DMS 273 treated with DMSO at 0.1 percent for 48 hours (cell line): ENCODE measurements at regions not wholly inside any gene's neighbourhood (a gene's known extent, or its start where the extent isn't known, plus 50 kb on each side); places are given as distances from the start of the nearest gene placed in this dataset.
"Not testable (repeated sequence)": the region's sequence is repeated elsewhere in the genome, so short reads cannot be mapped to it uniquely, and the experiment has no call there.

ENCODE experiments used
- DNase-seq: peaks from one replicate; lab custom pipeline; 2025; lab: John Stamatoyannopoulos, UW

DNA sequence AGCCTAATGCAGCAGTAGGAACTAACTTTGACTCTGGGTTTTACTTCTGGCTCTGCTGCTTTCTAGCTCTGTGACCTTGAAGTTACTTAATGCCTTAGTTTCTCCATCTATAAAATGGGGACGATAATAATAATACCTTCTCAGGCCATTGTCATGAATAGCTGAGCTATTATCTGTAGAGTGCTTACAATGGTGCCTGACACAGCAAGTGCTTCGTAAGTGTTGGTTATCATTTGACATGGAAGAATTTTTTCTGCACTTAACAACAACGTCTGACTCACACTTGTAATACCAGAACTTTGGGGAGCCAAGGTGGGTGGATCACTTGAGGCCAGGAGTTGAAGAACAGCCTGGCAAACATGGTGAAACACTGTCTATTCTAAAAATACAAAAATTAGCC, 140.5 kb downstream of the ARL4A start:
- no peak for DNase-seq

DNA sequence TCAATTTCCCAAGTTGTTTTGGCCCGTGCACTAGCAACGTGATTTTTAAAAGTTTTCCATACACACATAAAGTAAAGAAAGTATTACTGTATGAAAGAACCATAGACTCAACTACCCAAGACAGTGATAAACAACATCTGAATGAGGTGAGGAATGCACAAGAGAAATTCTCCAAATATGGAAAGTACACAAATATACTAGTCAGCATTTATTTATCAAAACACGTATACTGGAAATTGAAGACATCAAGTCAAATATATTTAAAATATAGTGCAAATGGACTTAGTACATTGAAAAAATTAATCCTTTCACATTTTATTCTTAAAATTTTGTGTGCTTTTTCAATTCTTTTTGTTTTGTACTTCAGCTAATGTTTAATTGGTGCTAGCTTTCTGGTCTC, 143.6 kb downstream of the ARL4A start:
- DNase-seq: no peak

DNA sequence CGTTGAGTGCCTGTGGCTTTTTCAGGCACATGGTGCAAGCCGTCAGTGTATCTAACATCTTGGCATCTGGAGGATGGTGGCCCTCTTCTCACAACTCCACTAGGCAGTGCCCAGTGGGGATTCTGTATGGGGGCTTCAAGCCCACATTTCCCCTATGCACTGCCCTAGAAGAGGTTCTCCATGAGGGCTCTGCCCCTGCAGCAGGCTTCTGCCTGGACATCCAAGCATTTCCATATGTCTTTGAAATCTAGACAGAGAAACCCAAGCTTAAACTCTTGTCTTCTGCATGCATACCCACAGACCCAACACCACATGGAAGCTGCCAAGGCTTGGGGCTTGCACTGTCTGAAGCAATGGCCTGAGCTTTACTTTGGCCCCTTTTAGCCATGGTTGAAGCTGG, 146.4 kb downstream of the ARL4A start:
- no peak for DNase-seq

DNA sequence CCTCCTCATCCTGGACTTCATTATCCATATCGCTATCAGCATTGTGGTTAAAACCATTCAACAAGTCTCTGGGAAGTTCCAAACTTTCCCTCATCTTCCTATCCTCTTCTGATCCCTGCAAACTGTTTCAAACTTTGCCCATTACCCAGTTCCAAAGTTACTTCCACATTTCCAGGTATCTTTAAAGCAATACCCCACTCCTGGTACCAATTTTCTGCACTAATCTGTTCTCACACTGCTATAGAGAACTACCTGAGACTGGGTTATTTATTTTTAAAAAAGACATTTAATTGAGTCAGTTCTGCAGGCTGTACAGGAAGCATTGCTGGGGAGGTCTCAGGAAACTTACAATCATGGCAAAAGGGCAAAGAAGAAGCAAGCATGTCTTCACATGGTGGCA, 147.3 kb downstream of the ARL4A start:
- DNase-seq: no peak

DNA sequence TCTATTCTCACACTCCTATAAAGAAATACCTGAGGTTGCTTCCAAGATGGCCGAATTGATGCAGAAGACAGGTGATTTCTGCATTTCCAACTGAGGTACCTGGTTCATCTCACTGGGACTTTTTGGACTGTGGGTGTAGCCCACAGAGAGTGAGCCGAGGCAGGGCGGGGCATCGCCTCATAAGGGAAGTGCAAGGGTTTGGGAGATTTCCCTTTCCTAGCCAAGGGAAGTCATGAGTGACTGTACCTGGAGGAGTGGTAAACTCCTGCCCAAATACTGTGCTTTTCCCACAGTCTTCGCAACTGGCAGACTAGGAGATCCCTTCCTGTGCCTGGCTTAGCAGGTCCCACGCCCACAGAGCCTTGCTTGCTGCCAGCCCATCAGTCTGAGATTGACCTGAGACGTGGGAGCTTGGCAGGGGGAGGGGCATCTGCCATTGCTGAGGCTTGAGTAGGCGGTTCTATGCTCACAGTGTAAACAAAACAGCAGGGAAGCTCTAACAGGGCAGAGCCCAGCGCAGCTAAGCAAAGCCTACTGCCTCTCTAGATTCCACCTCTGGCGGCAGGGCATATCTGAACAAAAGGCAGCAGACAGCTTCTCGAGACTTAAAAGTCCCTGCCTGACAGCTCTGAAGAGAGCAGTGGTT, 152.2 kb downstream of the ARL4A start:
- no peak for DNase-seq

DNA sequence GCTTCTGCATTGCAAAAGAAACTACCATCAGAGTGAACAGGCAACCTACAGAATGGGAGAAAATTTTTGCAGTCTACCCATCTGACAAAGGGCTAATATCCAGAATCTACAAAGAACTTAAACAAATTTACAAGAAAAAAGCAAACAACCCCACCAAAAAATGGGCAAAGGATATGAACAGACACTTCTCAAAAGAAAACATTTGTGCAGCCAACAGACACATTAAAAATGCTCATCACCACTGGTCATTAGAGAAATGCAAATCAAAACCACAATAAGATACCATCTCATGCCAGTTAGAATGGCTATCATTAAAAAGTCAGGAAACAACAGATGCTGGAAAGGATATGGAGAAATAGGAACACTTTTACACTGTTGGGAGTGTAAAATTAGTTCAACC, 157.3 kb downstream of the ARL4A start:
- DNase-seq: not testable (repeated sequence)

DNA sequence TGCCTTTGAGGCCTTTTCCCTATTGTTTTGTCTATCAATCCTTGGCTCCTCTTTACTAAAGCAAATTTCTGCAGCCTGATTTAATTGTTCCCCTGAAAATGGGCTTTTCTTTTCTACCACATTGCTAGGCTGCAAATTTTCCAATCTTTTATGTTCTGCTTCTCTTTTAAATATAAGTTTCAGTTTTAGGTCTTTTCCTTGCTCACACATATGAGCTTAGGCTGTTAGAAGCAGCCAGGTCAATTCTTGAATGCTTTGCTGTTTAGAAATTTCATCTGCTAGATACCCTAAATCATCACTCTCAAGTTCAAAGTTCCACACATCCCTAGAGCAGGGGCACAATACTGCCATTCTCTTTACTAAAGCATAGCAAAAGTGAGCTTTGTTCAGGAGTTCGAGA, 159.6 kb downstream of the ARL4A start:
- DNase-seq: no peak

DNA sequence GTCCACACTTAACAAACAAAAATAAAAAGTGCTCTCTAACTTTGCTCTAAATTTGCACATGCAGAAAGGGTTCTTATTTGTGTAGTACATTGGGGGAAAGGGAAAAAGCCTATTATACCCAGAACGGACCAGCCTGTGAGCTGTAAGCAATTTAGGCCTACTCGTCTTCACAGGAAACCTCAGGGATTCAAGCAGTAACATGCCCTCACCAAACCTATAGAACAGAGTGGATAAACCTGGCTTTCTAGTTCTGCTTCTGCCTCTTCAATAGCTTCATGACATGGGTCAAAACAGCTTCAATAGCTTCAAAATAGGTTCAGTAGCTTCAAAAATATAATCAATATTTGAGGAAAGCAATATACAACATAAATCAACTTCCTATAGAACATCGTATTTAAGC, 163.7 kb downstream of the ARL4A start:
- DNase-seq: no peak

DNA sequence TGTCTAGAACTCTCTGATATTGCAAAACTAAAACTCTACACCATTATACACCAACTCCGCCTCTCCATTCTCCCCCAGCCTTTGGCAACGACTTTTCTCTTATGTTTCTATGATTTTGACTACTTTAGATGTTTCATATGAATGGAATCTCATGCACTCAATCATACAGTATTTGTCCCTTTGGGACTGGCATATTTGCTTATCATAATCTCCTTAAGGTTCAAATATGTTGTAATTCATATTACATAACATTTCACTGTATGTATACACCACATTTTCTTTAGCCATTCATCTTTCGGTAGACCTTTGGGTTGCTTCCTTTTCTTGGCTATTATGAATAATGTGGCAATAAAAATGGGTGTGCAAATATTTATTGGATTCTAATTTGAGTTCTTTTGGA, 164.4 kb downstream of the ARL4A start:
- DNase-seq: no peak

DNA sequence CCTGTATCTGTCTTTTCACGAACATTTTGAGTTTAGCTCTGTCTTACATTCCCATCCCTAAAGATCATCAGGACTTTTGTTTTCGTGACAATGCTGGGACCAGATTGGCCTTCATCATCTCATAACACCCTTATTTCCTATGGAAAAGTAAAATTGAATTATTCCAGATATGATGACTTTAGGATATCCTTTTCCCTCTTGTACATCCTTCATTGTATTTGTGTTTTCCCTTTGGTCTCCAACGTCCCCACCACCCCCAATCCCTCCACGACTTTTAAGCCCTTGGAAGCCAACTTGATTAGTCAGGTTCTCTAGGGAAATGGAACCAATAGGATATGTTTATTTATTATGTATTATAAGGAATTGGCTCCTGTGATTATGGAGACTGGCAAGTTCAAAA, 167.6 kb downstream of the ARL4A start:
- no peak for DNase-seq

DNA sequence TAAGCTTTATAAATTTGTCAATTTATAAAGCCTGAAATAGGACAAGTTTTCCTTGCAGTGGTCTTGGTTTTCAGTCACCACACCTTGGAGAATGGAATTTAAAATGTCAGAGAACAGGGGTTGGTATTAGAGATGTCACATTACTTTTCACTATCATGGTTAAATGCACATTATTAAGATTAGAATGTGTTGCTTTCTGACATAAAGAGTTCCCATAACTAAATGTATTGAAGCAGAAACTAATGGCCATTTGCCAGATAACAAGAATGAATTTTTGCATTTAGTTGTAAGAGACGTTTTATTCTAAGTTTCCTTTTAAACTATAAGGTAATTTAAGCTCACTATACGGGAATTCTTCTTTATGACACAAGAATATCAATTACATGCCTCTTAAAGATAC, 172.3 kb downstream of the ARL4A start:
- no peak for DNase-seq

DNA sequence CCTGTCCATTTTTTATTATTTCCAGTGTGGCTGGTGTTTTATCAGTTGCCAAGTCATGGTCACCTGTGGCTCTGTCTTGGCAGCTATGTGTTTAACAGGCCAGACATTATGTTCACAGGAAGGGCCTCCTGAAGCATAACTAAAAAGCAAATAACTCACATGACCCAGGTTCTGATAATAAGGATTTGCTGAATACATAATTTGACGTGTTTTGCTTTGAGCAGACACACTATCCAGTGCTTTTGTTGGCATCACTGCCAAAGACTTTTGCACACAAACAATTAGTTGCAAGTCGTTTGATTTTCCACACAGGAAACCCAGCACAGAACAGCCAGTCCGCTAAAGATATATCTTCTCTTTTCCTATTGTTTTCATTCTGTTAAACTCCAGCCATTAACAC, 173.6 kb downstream of the ARL4A start:
- DNase-seq: no peak

DNA sequence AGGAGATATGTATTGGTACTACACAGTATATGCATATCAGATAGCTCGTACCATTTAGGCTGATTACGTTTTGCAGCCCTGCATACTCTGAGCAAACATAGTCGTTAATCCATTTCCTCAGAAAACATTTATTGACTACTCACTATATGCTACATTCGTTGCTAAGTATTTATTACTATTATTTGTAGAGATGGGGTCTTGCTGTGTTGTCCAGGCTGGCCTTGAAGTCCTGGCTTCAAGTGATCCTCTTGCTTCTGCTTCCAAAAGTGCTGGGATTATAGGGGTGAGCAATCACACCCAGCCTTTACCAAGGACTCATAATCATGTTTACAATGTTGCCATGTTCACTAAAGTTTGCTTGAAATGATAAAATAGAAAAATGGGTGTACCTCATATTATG, 174.7 kb downstream of the ARL4A start:
- no peak for DNase-seq

DNA sequence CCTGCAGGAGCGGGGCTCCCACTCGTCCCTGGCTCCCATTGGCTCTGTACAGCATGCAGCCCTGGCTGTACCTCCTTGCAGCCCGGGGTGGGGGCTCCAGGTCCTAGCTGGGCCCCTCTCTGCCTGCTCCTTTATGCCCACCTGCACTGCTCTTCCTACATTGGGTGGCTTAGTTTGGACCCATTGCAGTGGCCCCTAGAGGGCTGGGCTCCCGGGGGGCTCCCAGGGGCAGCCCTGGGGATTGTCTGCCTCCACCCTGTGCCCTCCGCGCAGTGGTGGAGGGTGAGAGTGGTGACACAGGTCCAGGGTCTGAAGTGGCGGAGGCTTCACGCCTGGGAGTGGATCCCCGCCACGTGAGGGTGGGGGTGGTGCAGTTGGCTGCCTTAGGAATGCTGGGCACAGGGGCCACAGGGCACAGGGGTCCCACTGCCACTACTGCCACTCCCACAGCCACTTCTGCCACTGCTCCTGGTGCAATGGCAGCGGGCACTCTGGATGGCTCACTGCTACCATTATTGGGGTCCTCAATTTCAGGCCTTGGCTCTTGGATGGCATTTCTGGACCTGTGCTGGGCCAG, 177.1 kb downstream of the ARL4A start:
- no peak for DNase-seq

DNA sequence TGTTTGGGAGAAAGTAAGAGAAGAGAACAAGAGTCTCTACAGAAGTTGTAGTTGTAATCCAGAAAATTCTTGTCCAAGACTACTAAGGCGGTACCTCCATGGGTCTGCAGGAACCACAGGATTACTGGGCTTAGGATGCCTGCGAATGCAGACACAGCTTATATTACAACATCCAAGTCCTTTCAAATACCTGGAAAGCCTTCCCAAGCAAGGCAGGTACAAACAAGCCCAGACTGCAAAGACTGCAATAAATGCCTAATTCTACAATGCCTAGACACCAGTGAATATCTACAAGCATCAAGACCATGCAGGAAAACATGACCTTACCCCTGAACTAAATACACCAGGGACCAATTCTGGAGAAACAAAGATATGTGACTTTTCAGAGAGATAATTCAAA, 178.2 kb downstream of the ARL4A start:
- DNase-seq: no peak

DNA sequence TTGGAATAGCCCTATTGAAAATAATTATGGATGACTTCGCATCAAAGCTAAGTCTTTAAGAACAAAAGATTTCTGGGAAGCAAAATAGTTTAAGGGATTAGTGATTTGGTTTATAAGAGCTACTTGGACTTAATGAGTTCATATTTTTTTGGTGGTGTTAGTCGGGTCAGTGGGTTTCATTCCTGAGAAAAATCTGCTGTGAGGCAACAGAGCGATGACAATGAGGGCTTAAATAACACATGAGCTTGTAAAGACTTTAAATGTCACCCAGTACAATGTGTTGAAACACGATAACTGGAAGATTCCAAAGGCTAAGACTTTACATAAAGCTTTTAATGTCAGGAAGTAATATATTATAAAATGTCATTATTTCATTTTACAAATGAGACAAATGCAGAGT, 178.8 kb downstream of the ARL4A start:
- DNase-seq: no peak

DNA sequence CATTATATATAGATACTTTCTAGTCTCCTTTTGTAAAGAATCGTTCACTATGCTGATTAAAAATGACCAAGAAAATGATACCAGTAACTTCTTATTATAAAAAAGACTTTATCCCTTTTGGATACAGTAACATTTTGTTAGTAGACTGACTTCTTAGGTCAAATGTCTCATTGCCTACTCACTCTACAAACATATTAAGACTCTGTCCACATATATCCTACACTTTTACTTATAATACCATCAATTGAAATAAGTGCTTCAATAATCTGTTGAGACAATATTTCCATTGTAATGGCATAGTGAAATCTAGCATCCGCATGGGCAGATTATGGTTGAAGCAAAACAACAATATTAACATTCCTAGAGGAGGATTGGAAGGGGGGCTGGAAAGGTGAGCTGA, 180.6 kb downstream of the ARL4A start:
- DNase-seq: no peak

DNA sequence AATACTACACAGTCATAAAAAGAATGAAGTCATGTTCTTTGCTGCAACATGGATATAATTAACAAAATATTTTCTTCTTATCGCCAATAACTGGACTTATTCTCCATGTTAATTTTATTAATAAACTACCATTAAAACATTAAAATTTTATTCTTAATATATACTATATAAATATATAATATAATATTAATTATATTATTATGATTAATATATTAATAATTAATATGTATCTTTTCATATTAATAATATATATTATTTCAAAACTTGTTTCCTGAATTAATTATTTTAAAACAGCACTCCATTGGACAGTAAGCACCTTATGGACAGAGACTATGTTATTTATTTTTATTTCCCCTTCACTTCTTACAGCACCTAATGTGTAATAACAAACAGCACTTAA, 182.8 kb downstream of the ARL4A start:
- DNase-seq: no peak

DNA sequence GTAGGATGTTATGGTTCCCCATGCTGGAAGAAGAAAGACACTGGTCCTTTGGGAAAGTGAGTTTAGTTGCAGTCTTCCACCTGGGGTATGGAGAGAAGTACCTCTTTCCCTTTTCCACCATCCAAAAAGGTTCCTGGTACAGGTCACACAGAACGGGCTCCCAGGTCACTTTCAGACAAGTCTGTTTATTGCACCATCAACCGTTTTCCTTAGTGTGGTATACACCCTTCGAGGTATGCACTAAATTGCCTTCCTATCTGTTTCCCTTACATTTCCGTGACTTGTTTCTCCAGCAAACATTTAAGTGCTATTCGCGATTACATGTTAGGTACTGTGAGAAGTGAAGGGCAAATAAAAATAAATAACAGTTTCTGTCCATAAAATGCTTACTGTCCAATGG, 185.1 kb downstream of the ARL4A start:
- DNase-seq: no peak

DNA sequence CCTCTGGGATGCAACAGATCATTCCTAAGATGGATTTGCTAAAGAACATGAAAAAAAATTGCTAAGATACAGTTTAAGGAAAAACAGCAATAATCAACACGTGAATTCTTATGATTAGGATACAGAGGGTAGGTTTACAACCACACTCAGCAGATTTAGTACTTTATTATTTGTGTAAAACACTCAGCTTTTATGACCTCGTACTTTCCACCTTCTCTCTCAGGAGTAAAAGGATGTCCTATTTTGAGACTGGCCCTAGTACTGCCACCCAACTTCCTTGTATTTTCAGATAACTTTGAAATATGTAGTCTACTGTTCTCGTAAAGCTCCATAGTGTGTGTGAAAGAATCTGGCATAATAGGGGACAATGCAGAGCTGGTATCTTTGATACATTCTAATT, 186.1 kb downstream of the ARL4A start:
- no peak for DNase-seq

DNA sequence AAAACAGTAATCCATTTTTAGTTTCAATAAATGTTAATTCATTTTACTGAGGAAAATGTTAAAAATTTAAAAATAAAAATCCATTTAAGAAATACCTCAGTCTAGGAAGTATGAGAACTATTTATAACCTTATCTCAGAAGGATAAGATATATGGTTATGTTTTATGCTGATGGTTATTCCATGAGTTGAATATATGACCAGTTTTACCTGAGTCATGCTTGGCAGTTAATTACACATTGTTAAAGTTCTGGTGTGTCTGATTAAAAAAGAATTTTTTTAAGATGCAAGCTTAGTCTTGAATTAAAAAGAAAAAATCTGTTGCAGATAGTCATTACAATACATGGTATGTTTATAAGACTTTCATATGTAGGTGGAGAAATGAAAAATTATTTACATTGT, 191.7 kb downstream of the ARL4A start:
- DNase-seq: no peak

DNA sequence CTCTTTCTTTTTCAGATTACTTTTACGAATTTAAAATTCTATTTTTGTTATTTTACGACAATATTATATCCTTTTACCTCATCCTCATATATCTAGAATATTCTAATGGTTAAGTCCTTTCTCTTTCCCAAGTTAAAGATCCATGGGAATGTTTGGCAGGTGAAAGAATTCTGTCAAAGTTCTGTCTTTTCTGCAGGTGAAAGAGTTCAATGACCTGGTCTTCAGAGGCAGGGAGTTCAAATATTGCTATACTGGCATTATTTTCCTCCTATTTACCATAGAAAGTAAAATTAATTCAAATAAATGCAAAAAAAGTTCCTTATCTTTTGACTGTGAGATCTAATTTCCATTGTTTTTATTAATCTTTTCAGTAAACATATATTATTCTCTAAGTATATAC, 194.3 kb downstream of the ARL4A start:
- DNase-seq: no peak

DNA sequence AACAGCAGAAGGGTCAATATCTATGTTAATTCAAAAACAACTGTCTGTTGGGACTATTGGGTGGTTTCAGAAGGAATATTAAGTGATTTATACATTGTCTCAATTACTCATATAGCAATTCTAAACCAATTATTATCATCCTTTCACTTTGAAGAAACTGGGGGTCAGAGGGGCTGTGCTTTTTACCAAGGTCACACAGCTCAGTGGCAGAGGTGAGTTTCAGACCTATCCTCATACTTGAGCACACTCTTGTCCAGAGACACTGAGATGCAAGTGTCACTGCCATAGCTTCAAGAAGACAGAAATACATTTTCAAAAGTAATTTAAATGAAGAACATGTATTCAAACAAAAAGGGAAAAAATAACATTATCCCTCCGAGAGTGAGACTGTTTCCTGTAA, 195.3 kb downstream of the ARL4A start:
- no peak for DNase-seq

DNA sequence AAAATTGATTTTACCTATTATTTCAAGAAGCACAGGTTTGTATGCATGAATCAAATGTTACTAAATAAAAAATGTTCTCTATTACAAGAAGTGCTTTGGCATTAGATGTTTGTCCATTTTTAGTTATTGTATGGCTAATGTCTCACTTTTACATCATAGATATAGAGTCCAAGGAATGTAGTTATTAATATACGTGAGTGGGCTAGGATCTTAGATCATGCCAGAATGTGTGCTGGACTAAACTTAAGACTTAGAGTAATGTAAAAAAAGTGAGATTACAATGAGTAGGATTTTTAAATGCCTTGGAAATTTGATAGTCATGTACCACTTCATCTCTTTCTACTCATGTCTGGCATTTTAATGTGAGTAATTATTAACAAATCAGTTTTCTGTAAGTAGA, 196.6 kb downstream of the ARL4A start:
- no peak for DNase-seq
